OCI-LY1 (cell line): ENCODE measurements at regions not wholly inside any gene's neighbourhood (a gene's known extent, or its start where the extent isn't known, plus 50 kb on each side); places are given as distances from the start of the nearest gene placed in this dataset.

ENCODE experiments used
- EZH2 ChIP-seq: fragments of 200-600 bp; sonication (generic), shearing (Covaris generic); IDR thresholded peaks from 2 replicates; pipeline ENCODE4 v1.8.0; 2017; ENCODE audit warnings: borderline replicate concordance, mixed run types, mild to moderate bottlenecking, antibody characterized with exemption, low read length, moderate library complexity, mixed read lengths
- TF ChIP-seq, protein P1 (sequence below): fragments of 200-600 bp; sonication (generic), shearing (Covaris generic); IDR thresholded peaks from 2 replicates; pipeline ENCODE4 v1.5.1; 2017; ENCODE audit warnings: mild to moderate bottlenecking, antibody characterized with exemption, low read length, moderate library complexity, mixed read lengths

DNA sequence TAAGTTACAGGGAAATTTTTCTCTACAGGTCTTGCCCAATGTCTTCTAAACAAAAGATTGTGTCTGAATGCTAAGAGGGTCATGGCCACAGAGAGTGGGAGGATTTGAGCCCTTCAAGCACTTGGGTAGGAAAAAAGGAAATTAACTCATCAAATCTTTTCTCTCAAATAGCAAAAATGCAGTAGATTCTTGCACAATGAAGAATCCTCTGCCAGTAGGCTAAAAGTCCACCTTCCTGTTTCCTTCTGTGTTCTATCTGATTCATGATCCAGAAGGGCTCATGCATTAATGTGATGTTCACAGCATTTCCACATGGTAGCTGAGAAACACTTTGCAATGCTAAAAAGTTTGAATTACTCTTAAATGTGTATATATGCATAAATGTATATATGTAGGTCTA lies 177.1 kb downstream of the CD47 start:
- TF ChIP-seq, protein P1, sequence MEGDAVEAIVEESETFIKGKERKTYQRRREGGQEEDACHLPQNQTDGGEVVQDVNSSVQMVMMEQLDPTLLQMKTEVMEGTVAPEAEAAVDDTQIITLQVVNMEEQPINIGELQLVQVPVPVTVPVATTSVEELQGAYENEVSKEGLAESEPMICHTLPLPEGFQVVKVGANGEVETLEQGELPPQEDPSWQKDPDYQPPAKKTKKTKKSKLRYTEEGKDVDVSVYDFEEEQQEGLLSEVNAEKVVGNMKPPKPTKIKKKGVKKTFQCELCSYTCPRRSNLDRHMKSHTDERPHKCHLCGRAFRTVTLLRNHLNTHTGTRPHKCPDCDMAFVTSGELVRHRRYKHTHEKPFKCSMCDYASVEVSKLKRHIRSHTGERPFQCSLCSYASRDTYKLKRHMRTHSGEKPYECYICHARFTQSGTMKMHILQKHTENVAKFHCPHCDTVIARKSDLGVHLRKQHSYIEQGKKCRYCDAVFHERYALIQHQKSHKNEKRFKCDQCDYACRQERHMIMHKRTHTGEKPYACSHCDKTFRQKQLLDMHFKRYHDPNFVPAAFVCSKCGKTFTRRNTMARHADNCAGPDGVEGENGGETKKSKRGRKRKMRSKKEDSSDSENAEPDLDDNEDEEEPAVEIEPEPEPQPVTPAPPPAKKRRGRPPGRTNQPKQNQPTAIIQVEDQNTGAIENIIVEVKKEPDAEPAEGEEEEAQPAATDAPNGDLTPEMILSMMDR: no peak
- no peak for TF ChIP-seq EZH2
